ENCODE measurements at regions not wholly inside any gene's neighbourhood (a gene's known extent, or its start where the extent isn't known, plus 50 kb on each side); places are given as distances from the start of the nearest gene placed in this dataset.

- no peak for DNase-seq (ENCODE audit: low read depth)
- no peak for TF ChIP-seq CTCF (IDR thresholded peaks at IDR 0.05; ENCODE audit: insufficient read depth, low read length)
- H3K4me3 ChIP-seq (ENCODE audit: low read depth, low read length): no peak overlapping the region
These were observed 244.2 kb downstream of the HIVEP2 start for GRCh38 chr6:142700671-142701312.
